ENCODE measurements at regions not wholly inside any gene's neighbourhood (a gene's known extent, or its start where the extent isn't known, plus 50 kb on each side); places are given as distances from the start of the nearest gene placed in this dataset.

DNA sequence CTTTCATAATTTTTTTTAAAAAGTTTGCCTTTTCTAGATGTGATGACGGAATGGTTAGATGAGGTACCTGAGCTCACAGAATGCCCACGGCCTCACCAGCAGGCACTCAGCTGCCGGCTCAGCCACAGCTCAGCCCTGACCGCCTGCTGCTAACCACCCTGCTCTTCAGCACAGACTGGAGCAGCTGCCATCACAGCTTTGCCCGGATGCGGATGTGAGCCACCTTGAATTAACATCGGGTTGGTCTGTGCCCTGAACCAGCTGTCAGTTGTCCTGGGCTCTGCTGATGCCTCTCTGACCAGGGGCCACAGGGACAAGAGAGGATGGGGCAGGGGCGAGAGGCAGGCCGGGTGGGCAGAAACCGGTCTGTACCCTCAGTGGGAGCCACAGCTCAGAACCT is 93.3 kb downstream of the HMX1 start:
- Histone ChIP-seq H3K79me2 (ENCODE audit: control insufficient read depth in 1 of 2, insufficient read depth in 2 of 2, low read length in 2 of 2) (no peaks in the 10 kb centered on the region), H2AK5ac (ENCODE audit: low read depth, low read length) (no peak overlapping the region), H2BK12ac (ENCODE audit: low read depth, low read length) (no peak overlapping the region), H4K5ac (ENCODE audit: insufficient read length, low read depth, low read length) (no peak overlapping the region), H3K27ac (ENCODE audit: low read depth, low read length) (no peak overlapping the region), H3K79me1 (ENCODE audit: low read depth, low read length) (no peaks in the 10 kb centered on the region), H2AFZ (ENCODE audit: low read length) (no peak overlapping the region), H3K9me3 (ENCODE audit: insufficient read depth in 2 of 2, low read depth in 1 of 2, low read length in 1 of 2) (no peaks in the 10 kb centered on the region), H3K56ac (replicated peaks; ENCODE audit: insufficient read length, low read depth, low read length) (no peak overlapping the region), H3K4ac (replicated peaks; ENCODE audit: insufficient read length, low read depth, low read length) (no peak overlapping the region), H2BK5ac (ENCODE audit: low read depth, low read length) (no peak overlapping the region), H2BK120ac (replicated peaks; ENCODE audit: low read depth, low read length) (no peak overlapping the region), H4K20me1 (replicated peaks in 1 of 2; ENCODE audit: control insufficient read depth in 1 of 2, insufficient read depth in 2 of 2, low read length in 2 of 2) (no peaks in the 10 kb centered on the region), H2BK15ac (ENCODE audit: low read length) (no peak overlapping the region), H4K91ac (replicated peaks; ENCODE audit: insufficient read length, low read length) (no peak overlapping the region), H3K4me1 (replicated peaks in 1 of 4; ENCODE audit: control insufficient read depth in 3 of 4, insufficient read depth in 4 of 4, low read length in 3 of 4) (no peaks in the 10 kb centered on the region; a peak in 1 of 7 replicates), H2BK20ac (ENCODE audit: low read length) (no peak overlapping the region), H3K23me2 (ENCODE audit: low read depth, low read length) (no peaks in the 10 kb centered on the region), H3K14ac (ENCODE audit: insufficient read length) (no peak overlapping the region), H4K8ac (ENCODE audit: extremely low read depth, insufficient read depth, low read length) (peak overlapping the region; percentile 2; the same call in 1 of the 2 replicates), H3K4me2 (ENCODE audit: insufficient read depth in 1 of 2, low read depth in 2 of 2, low read length in 2 of 2) (no peak overlapping the region), H3K23ac (ENCODE audit: insufficient read length) (no peak overlapping the region), H3K9ac (replicated peaks in 1 of 4; ENCODE audit: extremely low read depth in 1 of 4, low read depth in 3 of 4, low read length in 3 of 4) (no peak overlapping the region), H3K27me3 (replicated peaks in 1 of 4; ENCODE audit: control insufficient read depth in 3 of 4, extremely low read depth in 1 of 4, insufficient read depth in 3 of 4, low read length in 3 of 4) (no peaks in the 10 kb centered on the region), H3K4me3 (ENCODE audit: extremely low read depth in 1 of 4, insufficient read depth in 2 of 4, low read depth in 3 of 4, low read length in 4 of 4) (no peak overlapping the region), H3K18ac (ENCODE audit: extremely low read depth, low read length) (no peak overlapping the region), H3K36me3 (ENCODE audit: control insufficient read depth in 2 of 4, insufficient read depth in 4 of 4, low read length in 3 of 4) (no peaks in the 10 kb centered on the region)
- DNase-seq (ENCODE audit: low read depth in 1 of 2, low spot score in 2 of 2): no peak
- ChIA-PET POLR2A (ENCODE audit: partially characterized antibody) (no interaction called here), CTCF (ENCODE audit: partially characterized antibody) (interaction anchor here (1.0 to 1.5 kb wide), 4 partner anchors 18 to 90 kb away, joined by 3 to 4 read pairs (median 4); no protein-coding TSS in a partner anchor)
- FAIRE-seq: no peak
- TF ChIP-seq CBX8 (IDR thresholded peaks at IDR 0.05; ENCODE audit: borderline replicate concordance, low read depth, low read length) (no peak), BRCA1 (IDR thresholded peaks at IDR 0.05; ENCODE audit: low read depth, low read length) (no peak)
- 76% methylated on average over 6 of the region's 10 CpGs; no CpG with 5 or more reads in 1 of the 2 experiments for WGBS, 2 experiments (ENCODE audit: extremely low coverage in 1 of 2, insufficient coverage in 1 of 2, insufficient read length in 1 of 2, insufficient replicate concordance in 2 of 2, low coverage in 1 of 2, low lambda C conversion rate in 2 of 2, missing lambda C conversion rate in 1 of 2)

All from H1 (cell line).